ENCODE measurements at regions not wholly inside any gene's neighbourhood (a gene's known extent, or its start where the extent isn't known, plus 50 kb on each side); places are given as distances from the start of the nearest gene placed in this dataset.
"Not testable (repeated sequence)": the region's sequence is repeated elsewhere in the genome, so short reads cannot be mapped to it uniquely, and the experiment has no call there.

GRCh38 chr1:224535641-224536040 is 80.5 kb upstream of the CNIH3 start:
- DNase-seq (ENCODE audit: low spot score): no peak

DNA sequence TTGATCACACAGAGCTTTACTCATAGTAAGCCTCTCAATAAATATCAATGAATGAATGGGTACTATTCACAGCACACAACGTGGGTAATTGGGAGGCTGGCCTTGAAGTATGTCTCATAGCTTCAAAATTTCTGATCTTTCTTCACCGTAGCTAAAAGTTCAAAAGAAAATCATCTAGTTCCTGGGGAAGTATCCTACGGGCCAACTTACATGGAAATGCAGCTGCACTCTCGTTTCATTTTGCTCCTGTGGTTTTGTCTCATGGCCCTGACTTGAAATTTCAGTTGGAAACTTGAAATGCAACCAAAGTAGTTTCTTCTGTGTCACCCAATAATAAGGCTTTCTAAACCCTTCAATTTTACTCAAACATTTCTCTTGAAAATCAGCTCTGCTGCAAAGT is 76.1 kb upstream of the CNIH3 start:
- DNase-seq (ENCODE audit: low spot score): peak; percentile 29

DNA sequence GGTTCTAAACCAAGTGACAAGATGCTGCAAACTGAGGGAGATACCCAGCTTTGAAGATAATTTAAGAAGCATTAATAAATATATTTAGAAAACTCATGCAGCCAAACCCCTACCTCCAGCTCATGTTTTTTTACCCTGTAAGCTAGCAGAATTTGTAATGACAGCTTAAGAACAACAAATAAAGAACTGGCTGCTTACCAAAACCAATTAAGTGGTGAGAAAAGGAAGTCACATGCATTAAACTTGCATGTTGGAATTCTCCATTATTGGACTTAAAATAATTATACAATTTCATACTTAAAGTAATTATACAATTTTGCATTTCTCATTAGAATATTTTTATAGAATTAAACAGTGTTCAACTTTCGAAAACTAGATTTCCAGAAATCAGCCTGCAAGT is 75.6 kb upstream of the CNIH3 start:
- no peak for DNase-seq (ENCODE audit: low spot score)

- no peak for DNase-seq (ENCODE audit: low spot score)
Measured at GRCh38 chr1:224541072-224541790, 74.9 kb upstream of the CNIH3 start.

GRCh38 chr1:224541901-224542630 is 74.1 kb upstream of the CNIH3 start:
- no peak for DNase-seq (ENCODE audit: low spot score)

GRCh38 chr1:224542783-224543440 is 73.2 kb upstream of the CNIH3 start:
- peak; percentile 84 for DNase-seq (ENCODE audit: low spot score)

DNA sequence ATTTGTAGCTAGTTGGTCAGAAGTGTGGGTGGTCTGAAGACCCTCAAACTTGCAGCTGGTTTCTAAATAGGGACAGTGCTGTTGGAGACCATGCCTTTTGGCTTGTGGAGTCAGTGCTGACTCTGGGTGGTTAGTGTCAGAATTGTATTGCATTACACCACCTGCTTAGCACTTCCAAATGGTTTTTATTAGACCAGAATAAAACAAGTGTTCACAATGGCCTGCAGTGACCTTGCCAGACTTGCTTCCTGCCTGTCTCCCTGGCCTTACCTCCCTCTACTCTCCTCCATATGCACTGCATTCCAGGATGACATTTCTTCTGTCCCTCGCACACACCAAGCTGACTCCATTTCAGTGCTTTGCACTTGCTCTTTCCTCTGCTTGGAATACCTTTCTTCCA is 72.7 kb upstream of the CNIH3 start:
- DNase-seq (ENCODE audit: low spot score): no peak

DNA sequence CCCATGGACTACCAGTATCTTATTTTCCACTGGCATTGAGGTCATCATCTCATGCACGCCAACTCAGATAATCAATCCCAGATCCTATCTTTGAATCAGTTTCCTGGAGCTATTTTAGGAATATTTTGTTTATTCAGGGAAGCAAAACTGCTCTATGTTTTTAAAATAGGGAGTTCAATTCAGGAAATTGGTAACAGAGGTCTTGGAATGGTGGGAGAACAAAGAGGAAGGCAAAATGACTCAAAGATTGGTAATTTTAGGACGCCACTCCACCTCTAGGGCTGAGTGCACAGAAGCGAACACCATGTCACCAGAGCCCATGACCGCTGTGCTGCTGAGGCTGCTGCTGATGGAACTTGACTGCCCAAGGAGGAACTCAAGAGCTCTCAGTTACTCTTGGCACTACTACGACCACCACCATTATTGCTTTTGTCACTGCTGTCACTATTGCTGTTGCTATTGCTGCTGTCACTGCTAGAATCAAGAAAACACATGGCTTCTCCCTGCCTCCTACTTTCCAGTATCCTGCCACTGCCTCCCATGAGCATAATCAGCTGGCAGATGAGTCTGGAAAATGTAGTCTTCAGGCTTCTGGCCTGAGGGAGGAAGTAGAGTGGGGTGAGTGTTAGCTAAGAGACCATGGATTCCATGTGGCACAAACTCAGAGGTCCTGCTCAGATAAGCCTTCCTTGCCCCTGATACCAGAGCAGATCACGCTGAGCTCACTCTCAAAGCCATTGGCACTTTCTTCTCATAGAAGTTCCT is 71.6 kb upstream of the CNIH3 start:
- DNase-seq (ENCODE audit: low spot score): peak; percentile 35

DNA sequence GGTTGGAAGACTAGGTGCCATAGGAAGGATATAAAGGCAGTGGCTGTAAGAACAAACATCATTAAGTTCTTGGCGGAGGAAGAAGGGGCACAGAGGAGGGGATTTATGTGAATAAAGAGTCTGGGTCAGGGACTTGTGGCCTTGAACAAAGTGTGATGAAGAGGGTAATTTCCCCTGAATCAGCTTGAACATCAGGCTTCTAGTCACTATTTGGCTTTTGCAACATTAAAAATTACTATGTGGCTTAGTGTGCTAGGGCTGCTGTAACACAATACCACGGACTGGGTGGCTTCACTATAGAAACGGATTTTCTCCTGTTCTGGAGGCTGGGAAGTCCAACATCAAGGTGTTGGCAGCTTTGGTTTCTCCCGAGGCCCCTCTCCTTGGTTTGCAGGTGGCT is 70.5 kb upstream of the CNIH3 start:
- DNase-seq (ENCODE audit: low spot score): no peak

DNA sequence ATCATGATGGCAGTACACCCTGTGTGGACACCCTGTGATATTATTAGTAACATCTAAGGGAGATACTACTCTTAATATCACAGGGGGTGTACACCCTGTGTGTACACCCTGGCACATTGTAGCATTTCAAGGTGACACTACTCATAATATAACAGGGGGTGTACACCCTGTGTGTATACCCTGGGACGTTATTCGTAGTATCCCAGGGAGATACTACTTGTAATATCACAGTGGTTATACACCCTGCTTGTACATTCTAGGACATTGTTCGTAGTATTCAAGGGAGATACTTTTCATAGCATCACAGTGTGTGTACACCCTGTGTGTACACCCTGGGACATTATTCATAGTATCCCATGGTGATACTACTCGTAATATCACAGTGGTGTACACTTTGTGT is 67.4 kb upstream of the CNIH3 start:
- no peak for DNase-seq (ENCODE audit: low spot score)

DNA sequence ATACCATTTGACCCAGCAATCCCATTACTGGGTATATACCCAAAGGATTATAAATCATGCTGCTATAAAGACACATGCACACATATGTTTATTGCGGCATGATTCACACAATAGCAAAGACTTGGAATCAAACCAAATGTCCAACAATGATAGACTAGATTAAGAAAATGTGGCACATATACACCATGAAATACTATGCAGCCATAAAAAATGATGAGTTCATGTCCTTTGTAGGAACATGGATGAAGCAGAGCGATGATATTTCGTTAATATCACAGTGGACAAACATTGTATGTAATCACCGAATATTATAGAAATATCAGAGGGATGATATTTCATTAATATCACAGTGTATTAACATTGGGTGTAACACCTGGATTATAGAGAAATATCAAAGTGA is 64.9 kb upstream of the CNIH3 start:
- not testable (repeated sequence) for DNase-seq (ENCODE audit: low spot score)

- no peak for DNase-seq (ENCODE audit: low spot score)
Measured at GRCh38 chr1:224554056-224554455, 62.1 kb upstream of the CNIH3 start.

- DNase-seq (ENCODE audit: low spot score): no peak
Measured at GRCh38 chr1:224554620-224555259, 61.4 kb upstream of the CNIH3 start.

DNA sequence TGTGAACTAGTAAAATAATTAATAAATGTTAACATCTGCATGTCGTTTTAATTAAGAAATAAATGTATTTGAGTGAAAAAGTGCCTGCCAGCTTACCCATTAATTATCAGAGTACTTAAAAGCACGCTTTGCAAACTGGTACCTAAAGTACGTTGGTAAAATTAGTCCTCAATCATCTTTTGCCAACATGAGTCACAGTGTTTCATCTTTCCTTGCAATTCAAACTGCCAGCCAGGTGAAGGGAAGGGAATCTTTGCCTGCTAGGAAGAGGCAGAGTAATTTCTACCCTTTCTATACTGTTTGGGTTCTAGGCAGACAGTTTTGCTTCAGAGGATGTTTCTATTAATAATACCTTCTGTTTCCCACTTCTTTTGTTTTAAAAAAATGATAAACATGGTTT is 57.2 kb upstream of the CNIH3 start:
- no peak for DNase-seq (ENCODE audit: low spot score)

GRCh38 chr1:224559981-224560728 is 56.0 kb upstream of the CNIH3 start:
- no peak for DNase-seq (ENCODE audit: low spot score)

DNA sequence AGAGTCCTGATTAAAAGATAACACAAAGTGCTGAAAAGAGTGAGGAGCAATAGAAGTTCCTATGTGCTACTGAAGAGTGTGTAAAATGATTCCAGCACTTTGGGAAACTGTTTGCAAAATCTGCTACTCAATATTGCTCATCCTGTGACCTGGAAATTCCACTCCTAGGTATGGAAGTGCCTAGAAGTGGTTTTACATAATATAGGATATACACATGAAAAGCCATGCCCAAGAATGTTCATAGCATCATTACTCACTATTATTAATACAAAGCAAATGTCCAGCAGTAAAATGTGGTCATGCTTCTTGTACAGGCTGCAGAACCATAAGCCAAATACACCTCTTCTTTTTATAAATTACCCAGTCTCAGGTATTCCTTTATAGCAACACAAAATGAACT is 53.2 kb upstream of the CNIH3 start:
- not testable (repeated sequence) for DNase-seq (ENCODE audit: low spot score)

GRCh38 chr1:224563666-224564065 is 52.5 kb upstream of the CNIH3 start:
- DNase-seq (ENCODE audit: low spot score): no peak

GRCh38 chr1:224564454-224565084 is 51.5 kb upstream of the CNIH3 start:
- DNase-seq (ENCODE audit: low spot score): no peak

GRCh38 chr1:224565186-224565585 is 50.9 kb upstream of the CNIH3 start:
- peak; percentile 92 for DNase-seq (ENCODE audit: low spot score)

DNA sequence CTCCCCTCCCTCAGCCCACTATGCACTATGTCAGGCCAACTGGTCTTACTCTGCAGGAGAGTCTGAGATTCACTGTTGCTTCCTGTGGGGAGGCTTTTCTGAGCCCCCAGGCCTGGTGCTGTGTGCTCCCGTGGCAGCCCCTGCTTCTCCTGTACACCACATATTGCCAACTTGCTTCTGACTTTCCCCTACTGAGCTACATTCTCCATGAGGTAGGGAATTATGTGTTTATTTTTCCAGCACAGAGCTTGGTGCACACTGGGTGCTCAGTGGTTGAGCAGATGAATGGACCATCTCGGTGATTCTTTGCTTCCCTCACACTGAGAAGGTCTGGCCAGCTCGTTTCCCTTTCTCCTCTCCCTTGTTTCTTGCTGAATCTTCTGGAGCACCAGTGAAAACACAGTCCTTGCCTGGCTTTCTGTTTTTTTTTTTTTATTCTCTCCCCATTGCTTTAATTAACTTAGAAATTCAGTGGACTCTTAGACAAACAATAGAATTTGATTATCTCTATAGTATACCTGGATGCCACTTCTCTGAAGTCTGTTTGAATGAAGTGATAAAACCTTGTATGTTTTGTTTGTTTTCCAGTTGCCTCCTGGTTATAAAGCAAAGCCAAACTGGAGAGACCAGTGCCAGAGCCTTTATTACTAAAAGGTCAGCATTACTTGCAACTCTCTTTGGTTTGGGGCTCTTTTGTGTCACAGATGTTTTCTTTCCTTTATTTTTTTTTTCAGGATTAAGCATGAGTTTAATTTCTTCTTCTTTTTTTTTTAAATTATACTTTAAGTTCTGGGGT is 50.3 kb upstream of the CNIH3 start:
- DNase-seq (ENCODE audit: low spot score): no peak
